Right renal pelvis (tissue), 4 donors: ENCODE measurements at regions not wholly inside any gene's neighbourhood (a gene's known extent, or its start where the extent isn't known, plus 50 kb on each side); places are given as distances from the start of the nearest gene placed in this dataset.

Experiments used
- DNase-seq, 4 donors: peaks; one replicate each; pipeline ENCODE4 v3.0.0-alpha.2; 2013; ENCODE audit warnings: low read depth in 4 of 4, low spot score in 3 of 4, missing footprints in 1 of 4

- peak; percentile 20 to 68 (median 50) for DNase-seq
These were observed 127.2 kb upstream of the THY1 start for GRCh38 chr11:119550053-119550752.

- DNase-seq = no peak
These were observed 124.5 kb upstream of the THY1 start for GRCh38 chr11:119547511-119547910.

- no peak for DNase-seq
These were observed 123.3 kb upstream of the THY1 start for GRCh38 chr11:119545978-119546915.

- no peak for DNase-seq
These were observed 117.6 kb upstream of the THY1 start for GRCh38 chr11:119540370-119541125.

GRCh38 chr11:119539583-119539982 lies 116.6 kb upstream of the THY1 start:
- DNase-seq = no peak

GRCh38 chr11:119538753-119539152 lies 115.8 kb upstream of the THY1 start:
- no peak for DNase-seq

GRCh38 chr11:119537306-119538253 lies 114.6 kb upstream of the THY1 start:
- no peak for DNase-seq

- no peak for DNase-seq
These were observed 113.8 kb upstream of the THY1 start for GRCh38 chr11:119536801-119537200.

- peak; percentile 16 to 22 (median 20) for DNase-seq
These were observed 111.2 kb upstream of the THY1 start for GRCh38 chr11:119533921-119534736.

- no peak for DNase-seq
These were observed 110.5 kb upstream of the THY1 start for GRCh38 chr11:119533462-119533861.

- DNase-seq = no peak
These were observed 109.6 kb upstream of the THY1 start for GRCh38 chr11:119532551-119532950.

- no peak for DNase-seq
These were observed 108.7 kb upstream of the THY1 start for GRCh38 chr11:119531623-119532022.

- DNase-seq = no peak
These were observed 108.1 kb upstream of the THY1 start for GRCh38 chr11:119531056-119531455.

GRCh38 chr11:119530509-119530908 lies 107.5 kb upstream of the THY1 start:
- no peak for DNase-seq

- no peak for DNase-seq
These were observed 107.0 kb upstream of the THY1 start for GRCh38 chr11:119529936-119530335.

- DNase-seq = no peak
These were observed 106.3 kb upstream of the THY1 start for GRCh38 chr11:119529063-119529845.

GRCh38 chr11:119525867-119526196 lies 102.9 kb upstream of the THY1 start:
- DNase-seq = no peak

- no peak for DNase-seq
These were observed 102.4 kb upstream of the THY1 start for GRCh38 chr11:119525180-119525866.
